Suppressor macrophage treated with lipopolysaccharide for 1 hour (primary cell): ENCODE measurements at regions not wholly inside any gene's neighbourhood (a gene's known extent, or its start where the extent isn't known, plus 50 kb on each side); places are given as distances from the start of the nearest gene placed in this dataset.
A peak's percentile ranks its signal among the peaks of the same experiment; 100 is the strongest.

Source experiments
- DNase-seq, 3 donors: peaks; one replicate each; pipeline ENCODE4 v3.0.0-alpha.2; 2020 to 2022

DNA sequence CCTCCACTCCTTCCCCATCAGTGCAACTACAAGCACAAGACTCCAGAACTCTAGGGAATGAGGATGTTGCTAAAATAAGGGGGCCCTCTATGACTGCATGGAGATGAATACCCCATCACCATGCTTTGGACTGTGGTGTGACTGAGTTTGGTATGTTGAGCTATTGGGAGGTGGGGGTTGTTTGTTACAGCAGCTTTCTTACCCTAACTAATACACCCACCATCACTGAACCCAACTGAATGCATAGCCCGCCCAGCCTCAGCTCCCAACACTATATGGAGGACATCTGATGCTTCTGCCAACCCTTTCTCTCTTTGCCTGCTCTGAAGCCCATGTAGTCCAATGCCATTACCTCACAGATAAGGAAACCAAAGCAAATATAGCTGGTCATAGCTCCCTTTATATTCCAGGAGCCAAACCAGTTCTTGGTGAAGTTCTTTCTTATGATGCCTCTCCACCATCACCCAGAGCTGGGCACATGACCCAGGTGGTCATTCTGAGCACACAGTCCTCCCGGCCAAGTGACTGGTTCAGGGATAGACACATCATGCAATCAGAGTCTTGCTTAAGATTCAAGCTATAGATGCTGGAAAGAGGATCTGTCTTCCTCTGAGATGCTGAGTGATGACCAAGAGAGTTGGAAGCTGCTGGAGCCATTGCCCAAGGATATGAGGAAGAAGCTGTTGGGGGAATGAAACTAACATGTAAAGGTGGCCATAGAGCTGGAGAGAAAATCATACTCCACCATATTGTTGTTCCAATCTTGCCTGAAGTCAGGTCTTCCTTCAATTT, 155.6 kb upstream of the HAAO start:
- DNase-seq: peak; percentile 33 to 61 (median 41)

DNA sequence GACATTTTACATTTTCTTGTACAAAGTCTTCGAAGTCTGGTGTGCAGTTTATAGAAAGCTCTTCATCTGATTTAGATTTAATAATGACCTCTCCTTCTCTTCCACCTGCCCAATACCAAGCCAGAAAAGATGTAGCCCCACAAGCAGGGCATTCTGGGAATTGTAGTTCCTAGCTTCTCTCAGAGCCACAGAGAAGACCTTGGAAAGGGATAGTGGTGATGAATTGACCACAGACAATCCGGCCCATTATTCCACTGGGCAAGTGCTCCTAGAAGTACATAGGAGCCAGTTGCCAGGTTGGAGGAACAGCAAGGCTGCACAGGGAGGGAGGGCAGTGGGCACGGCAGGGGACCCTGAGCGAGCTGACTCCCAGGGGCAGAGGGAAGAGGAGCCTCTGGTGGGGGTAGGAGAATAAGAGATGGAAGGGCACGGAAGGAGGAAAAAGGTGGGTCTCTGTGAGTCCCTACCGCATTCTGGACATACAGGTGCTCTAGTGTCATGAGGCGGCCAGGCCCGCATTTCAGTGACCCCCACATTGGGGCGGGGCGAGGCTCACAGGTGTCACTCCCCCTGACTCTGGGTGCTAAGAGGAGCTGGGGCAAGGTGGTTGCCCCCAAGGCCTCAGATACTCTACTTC, 152.5 kb upstream of the HAAO start:
- DNase-seq: peak in 1 of 3 donors; percentile 31

DNA sequence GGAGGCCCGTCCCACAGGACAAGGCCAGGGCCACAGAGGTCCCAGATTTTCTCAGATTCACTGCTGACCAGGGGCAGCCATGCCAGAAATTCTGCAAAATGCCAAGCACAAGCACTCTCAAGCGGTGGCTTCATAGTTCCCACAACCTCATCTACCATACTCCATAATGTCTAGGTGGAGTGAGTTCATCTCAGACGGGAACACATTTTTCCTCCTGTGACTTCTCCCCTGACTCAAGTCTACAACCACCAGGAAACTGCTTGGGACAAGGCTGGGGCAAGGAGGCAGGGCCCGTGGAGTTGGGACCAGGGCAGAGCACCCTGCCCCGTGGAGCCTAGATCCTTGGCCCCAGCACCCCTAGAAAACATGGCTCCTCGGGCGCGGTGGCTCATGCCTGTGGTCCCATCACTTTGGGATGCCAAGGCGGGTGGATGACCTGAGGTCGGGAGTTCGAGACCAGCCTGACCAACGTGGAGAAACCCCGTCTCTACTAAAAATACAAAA, 150.7 kb upstream of the HAAO start:
- no peak for DNase-seq

DNA sequence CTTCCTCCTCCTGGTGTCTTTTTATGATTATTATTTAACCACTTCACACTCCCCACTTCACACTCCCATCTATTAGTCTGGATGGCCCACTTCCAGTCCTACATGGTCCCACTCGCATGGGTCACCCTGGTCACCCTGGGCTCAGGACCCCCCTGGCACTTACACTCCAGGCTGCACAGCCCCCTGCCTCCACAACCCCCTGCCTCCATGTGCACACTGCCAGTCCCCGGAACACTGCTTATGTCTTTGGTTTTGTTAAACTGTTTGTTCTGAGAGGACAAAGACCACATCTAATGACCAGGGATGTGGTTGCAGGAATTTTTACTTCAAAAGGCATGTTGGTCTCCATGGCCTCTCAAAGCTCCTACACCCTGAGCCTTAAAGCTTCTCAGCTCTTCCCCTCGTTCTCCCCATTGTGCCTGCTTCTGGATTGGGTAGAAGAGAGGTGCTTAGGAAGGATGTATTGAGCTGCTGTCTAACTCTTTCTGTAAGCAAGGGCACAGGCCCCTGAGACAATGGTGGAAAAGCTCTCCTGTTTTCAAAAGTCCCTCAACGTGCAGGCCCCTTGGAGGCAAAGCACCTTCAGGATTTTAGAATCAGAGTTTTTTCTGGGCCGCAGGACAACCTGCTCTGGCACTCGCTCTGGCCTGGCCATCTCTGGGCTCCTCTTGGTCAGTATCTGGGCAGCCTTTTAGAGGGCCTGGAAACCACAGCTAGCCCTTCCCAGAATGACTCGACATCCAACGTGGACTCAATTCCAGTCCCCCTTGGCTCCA, 150.0 kb upstream of the HAAO start:
- no peak for DNase-seq

DNA sequence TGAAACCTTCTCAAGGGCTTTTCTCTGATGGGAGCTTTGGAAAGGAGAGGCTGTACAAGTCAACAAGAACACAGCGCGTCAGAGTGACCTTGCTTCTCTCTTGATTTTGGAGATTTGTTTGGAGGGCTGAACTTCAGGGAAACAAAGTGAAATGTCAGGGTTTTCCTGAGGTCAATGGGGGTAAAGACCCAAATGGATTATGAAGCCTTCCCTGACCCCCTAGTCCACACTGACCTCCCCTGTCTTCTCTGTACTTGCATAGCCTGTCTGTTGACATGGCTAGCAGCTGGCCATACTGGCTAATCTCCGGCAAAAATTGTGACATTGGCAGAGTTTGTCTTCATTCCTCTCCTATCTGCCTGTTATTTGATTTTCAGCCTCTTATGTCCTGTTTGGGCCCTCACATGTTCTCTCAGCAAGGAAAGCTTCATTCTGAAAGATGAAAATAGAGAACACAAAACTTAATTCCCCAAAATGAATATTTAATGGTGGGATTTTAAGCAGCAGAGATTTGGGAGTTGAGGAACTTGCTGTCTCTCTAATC, 149.3 kb upstream of the HAAO start:
- DNase-seq: no peak

DNA sequence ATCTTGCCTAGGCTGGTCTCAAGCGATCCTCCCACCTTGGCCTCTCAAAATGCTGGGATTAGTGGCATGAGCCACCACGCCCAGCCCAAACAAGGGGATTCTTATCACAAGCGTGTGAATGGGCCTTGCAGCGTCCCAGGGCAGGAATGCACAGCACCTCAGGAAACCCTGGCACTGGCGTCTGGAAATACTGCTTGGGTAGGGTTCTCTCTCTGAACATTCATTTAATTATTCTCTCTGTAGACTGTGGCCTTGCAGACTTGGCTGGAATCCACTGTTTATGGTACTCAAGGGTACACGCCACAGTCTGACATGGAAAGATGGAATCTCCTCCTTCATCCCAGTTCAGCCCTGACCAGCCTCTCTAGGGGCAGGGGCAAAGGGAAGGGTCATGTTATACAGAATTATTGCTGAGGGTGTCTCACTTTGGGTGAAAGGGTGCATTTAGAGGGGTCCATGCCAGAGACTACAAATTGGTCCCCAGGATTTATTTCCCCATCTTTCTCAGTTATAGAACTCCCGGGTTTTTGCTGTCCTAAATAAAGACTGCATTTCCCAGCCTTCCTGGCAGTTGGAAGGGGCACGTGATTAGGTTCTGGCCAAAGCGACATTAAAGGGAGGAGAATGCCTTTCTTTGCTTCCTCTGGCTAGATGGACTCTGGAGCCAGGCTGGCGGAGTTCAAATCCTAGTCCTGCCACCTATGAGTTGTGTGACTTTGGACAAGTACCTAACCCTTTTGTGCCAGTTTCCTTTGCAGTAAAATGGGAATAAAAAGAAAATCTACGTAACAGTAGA, 147.2 kb upstream of the HAAO start:
- no peak for DNase-seq

DNA sequence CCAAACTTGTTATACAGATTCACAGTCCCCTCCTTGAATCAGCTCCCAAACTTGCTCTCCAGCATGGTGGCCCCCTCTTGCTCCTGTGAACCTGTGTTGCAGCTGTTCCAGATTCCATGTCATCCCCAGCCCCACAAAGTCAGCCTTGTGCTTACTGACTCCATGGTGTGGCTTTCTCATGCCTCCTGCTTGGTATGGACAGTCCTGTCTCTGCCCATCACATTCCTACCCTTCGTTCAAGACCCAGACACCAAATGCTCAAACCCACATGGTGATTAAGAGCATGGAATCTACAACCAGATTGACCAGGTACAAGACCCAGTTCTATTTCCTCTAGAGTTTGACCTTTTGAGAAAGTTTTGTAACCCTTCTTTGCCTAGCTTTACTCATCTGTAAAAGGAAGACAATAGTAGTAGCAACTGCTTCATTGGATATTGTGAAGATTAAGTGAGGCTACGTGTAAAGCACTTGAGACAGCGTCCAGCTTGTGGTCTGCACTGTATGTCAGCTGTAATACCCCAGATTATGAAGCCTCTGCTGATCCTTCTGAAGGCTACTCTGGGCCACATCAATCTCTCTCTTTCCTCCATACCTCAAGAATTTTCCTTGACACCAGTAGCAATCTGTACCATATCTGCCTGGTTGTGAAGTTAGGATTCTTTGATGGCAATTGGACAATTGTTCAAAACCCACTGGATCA, 146.4 kb upstream of the HAAO start:
- no peak for DNase-seq

DNA sequence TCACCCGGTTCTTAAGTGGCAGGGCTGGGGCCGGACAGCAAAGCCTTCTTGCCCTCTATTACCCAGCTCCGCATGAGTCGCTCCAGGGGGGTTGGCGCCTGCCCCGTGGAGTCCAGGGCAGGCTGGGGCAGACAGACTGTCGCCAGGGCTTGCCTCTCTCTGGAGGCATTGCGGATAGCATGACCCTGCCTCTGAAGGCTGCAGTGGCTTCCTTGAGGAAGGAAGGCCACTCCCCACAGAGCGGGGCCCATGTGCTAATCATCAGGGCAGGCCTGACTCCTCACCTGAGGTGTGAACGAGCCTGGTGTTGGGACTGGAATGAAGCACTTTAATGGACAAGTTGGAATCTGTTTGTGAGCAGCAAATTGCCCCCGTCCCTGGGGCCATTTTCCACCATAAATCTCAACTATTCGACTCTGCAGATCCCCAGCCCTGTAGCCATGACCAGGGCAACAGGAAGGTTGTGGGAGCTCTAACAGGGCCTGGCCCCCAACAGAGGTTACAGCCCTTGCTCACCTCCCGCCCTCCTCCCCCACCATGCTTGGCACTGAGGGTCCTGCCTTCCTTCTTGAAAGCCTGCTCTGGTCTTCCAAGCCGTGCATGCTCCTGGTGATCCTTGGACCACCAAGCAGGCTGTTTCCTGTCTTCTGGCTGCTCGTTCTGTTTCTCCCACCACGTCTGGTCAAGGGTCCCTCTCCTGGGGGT, 144.9 kb upstream of the HAAO start:
- DNase-seq: no peak

DNA sequence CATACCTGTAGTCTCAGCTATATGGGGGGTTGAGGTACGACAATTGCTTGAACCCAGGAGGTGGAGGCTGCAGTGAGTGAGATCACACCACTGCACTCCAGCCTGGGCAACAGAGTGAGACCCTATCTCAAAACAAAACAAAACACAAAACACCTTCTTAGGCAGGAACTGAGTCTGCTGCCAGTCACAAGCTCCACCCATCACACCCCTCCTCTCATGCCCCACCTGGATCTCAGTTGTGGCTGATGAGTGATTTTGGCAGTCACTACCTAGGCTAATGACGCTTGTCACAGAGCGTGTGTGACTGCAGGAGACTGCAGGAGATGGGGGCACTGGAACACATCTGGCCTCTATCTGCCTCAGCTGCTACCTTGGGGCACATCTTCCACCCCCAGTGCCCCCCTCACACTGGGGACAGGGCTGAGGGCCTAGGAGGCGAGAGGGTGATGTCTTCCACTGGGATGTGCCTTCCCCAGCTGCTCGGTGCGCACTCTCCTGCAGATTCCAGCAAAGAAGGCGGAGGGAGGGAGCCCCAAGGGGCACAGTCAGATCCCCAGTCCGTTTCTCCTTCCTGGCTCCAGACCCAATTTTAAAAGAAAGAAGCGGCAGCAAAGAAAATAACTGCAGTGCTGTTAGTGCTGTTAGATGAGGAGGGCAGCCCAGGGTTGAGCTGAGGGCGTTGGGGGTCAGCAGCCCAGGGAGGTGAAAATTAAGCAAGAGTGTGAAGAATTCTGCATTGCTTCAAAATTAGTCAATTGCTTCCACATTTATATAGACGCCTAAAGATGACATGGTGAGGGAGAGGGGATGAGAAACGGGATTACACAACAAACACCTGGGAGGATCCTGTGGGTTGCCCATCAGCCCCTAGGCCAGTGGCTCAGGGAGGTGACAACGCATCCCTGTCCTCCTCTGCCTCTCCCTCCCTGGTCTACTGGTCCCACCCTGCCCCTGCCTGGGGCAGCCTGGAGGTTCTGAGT, 143.6 kb upstream of the HAAO start:
- no peak for DNase-seq

DNA sequence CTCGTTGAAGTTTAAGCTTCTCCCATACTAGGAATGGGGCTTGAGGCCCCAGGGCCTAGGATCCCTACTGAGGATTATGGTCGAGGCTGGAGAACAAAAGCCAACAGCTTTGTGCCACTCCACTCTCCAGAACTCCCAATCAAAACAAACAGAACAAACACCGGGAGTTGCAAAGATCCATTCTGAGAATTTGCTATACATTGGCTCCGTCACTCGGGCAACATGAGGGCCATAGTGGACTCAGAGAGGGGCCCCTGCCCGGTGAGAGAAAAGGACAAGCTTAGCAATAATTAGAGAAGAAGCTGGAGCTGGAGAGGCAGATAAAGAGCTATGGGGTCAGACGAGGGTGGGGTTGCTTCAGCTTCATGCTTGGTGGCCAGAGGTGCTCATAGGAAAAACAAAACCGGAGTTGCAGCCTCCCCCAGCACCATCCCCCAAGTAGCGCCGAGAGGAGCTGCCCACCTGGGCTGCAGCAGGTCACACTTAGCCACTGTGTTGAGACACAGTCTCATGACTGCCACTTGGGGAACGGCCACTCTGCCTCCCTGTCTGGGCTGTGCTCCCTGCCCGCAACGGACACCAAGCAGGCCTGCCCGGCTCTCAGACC, 142.3 kb upstream of the HAAO start:
- no peak for DNase-seq

DNA sequence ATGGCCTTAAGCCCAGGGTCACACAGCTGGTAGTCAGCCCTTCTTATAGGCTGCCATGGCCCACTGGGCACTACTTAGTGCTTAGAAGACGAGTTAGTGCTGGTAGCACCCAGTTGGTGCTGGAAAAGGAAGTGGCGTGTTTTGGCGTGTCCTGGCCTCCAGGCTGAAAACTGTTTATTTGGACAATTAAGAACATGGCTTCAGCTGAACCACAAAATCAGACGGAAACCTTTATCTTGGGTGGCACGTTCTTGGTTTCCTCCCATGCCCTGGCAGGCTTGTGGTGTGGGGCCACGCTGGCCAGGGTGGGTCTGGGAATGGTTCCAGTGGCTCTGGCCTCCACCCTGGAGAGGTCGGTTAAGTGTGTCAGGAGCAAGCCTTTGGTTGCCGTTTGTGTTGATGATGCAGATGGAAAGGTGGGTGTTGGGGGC, 141.5 kb upstream of the HAAO start:
- no peak for DNase-seq

DNA sequence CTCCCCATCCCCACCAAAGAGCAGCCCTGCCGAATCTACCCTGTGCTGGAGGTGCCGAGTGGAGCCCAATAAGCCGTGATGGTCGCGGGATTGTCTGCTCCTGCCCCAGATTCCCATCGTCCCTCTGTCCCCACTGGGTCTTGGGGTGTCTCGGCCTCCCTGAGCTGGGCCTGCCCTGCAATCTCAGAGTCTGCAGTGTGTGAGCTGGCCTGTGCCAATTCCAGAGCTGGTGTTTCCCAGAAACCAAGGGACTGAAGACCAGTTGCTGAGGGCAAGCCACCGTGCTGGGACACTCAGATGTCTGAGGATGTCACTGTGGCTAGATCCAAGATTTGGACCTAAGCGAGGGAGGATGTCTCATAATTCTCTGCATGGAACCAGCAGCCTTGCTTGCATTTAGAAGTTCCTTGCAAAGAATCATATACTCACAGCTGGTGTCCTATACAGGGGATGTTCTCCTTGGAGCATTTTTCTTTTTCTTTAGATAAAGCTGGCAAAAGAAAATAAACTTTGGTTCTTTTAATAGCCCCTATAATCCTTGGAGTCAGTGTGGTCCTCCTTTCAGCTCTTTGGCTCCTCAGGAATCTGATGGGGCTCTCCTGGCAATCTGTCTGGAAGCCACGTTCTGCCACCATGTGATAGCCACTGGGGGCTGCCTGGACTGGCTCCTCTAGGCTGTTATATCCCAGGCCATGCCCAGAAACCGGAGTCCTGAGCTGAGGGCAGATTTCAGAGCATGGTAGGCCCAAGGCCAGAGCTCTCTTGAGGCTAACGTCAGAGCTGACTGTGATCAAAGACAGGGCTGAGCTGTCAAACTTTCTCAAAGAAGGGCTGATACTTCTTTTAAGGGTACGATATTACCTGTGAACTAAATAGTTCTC, 140.1 kb upstream of the HAAO start:
- DNase-seq: no peak

DNA sequence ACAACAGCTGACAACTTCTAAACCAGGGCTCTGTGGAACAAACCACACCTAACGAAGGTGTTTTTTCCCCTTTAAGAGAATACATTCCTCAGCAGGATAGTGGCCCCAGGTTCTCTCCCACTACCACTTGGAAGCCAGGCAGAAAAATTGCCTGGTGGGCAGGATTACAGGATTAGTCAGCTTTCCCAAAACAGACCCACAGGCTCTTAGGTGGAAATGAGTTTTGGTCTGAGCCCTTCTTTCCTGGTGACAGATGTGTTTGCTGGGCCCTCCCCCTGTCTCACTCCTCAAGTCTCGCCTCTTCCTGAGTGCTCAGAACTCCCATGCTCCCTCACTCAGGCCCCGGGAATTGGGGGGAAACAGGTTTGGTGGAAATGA, 139.4 kb upstream of the HAAO start:
- DNase-seq: no peak

DNA sequence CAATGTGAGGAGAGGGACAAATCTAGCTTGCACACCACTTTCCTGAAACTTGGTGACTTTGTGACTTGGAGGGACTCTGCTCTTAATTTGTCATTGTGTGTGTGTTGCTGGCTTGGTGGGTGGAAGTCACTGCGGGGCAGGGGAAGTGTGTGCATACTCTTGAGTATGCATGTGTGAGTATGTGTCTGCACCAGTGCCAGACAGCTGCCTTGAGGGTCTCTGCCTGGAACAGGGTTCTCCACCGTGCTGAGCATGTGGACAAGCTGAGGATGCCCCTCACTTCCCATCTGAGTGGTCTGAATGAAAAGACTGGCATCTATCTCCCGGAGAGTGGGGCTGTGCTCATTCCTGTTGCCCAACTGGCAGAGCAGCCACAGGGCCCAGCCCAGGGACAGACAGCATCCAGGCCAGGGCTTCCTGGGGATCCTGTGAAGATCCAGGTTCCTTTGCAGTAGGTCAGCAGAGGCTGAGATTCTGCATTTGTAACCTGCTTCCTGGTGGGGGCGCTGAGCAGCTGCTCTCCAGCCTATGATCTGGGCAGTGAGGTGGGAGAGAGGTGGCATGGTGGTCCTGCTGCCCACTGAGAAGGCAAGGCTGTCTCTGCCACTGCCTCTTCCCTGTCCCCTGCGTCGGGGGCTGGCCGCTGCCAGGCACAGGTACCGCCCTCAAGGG, 138.9 kb upstream of the HAAO start:
- DNase-seq: no peak

DNA sequence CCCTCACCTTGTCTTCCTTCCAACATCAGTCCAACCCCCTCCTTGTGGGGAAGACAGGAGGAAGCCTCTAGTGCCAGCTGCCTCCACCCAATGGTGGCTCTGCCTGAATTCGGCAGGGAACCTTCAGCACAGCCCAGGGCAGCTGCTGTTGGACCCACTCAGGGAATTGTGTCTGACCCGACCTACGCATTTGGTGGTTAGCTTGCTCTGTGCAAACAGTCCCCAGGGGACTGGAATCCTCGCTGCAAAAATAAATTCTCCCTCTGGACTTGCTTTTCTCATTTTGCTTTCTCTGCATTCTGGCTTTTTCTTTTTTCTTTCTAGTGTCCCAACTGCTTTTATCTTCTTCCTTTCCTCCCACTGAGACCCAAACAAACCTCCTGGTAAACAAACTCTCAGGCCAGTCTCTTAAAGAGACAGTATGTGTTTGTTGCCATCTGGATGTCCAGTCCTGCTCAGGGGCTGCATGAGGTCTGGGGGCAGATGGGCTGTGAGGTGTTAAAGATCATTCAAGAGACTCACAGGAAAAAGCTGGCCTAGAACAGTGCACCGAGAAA, 137.7 kb upstream of the HAAO start:
- no peak for DNase-seq

DNA sequence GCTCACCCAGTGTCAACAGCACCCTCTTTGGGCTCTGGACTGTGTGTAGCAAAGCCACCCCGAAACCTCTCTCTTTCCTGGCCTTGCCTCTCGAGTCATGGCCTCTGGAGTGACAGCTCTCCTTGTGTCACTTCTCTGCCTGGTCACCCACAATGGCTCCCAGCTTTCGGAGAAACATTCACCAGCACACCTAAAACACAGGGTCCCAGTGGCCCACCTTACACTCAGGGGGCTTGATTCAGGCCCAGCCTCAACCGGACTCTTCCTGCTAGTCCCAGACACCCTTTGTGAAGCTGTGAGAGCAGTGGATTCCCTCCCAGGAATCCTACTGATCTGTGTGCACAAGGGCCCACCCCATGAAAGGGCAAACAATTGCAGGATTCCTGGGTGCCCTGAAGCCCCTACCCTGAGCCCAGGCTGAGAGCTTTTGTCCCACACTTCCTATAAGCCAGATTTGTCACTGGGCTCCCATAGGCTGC, 137.2 kb upstream of the HAAO start:
- DNase-seq: no peak
